Mesodermal cell (in vitro differentiated cells): ENCODE measurements at regions not wholly inside any gene's neighbourhood (a gene's known extent, or its start where the extent isn't known, plus 50 kb on each side); places are given as distances from the start of the nearest gene placed in this dataset.

Experiments used
- H3K27ac ChIP-seq: 2 replicates; pipeline ENCODE4 v1.7.0; 2013; ENCODE audit warnings: mild to moderate bottlenecking, low read depth, low read length, moderate library complexity; ENCODE audit not compliant: severe bottlenecking
- H3K36me3 ChIP-seq: 2 replicates; pipeline ENCODE4 v1.7.1; 2013; ENCODE audit warnings: mild to moderate bottlenecking, low read length, moderate library complexity; ENCODE audit not compliant: control insufficient read depth, insufficient read depth
- H3K4me1 ChIP-seq: one replicate; pipeline ENCODE4 v1.7.1; 2013; ENCODE audit warnings: mild to moderate bottlenecking, low read length; ENCODE audit not compliant: insufficient read depth, control insufficient read depth, poor library complexity, severe bottlenecking
- H3K4me3 ChIP-seq: 2 replicates; pipeline ENCODE4 v1.7.0; 2013; ENCODE audit warnings: low read length, control low read depth, mild to moderate bottlenecking; ENCODE audit not compliant: insufficient read depth, poor library complexity, severe bottlenecking; ENCODE audit errors: extremely low read depth
- H3K9me3 ChIP-seq: 2 replicates; pipeline ENCODE4 v1.7.1; 2013; ENCODE audit warnings: mild to moderate bottlenecking, low read length, moderate library complexity; ENCODE audit not compliant: control insufficient read depth
- WGBS, 2 experiments: methylation state at CpG; one replicate each; pipeline ENCODE4 v1.1.5; 2013; ENCODE audit warnings: missing lambda C conversion rate in 2 of 2; ENCODE audit not compliant: insufficient coverage in 2 of 2; 5-methylcytosine and 5-hydroxymethylcytosine counted together

- no peak overlapping the region for H3K4me3 ChIP-seq
- H3K9me3 ChIP-seq: no peaks in the 10 kb centered on the region
- no peak overlapping the region for H3K27ac ChIP-seq
- H3K4me1 ChIP-seq: no peaks in the 10 kb centered on the region
- no peaks in the 10 kb centered on the region for H3K36me3 ChIP-seq
These were observed 598.5 kb upstream of the PITX2 start for GRCh38 chr4:111221371-111221770.

DNA sequence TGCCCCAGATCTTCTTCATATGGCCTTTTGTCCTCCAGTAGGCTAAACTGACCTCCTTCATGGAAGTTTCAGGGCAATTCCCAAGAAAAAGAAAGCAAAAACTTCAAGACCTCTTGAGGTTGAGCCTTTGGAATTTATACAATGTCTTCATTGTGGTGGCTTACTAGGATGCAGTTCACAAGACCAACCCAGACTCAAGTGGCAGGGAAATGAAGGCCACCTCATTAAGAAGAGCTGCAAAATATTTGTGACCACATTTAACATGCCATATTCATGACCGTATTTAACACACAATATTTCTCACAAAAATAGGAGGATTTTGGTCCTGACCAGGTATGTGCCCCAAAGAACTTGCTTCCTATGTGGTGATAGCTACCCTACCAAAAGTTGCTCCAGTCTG lies 605.5 kb upstream of the PITX2 start:
- WGBS, 2 experiments: 83 to 100% methylated on average over 1 of the region's 1 CpG
- Histone ChIP-seq H3K4me3 (no peak overlapping the region), H3K9me3 (no peaks in the 10 kb centered on the region), H3K36me3 (no peaks in the 10 kb centered on the region), H3K4me1 (no peaks in the 10 kb centered on the region), H3K27ac (no peak overlapping the region)

GRCh38 chr4:111228874-111229273 lies 606.0 kb upstream of the PITX2 start:
- WGBS, 2 experiments: no CpG with 5 or more reads among the region's 1 CpG
- Histone ChIP-seq H3K9me3 (no peaks in the 10 kb centered on the region), H3K36me3 (no peaks in the 10 kb centered on the region), H3K27ac (no peak overlapping the region), H3K4me3 (no peak overlapping the region), H3K4me1 (no peaks in the 10 kb centered on the region)

DNA sequence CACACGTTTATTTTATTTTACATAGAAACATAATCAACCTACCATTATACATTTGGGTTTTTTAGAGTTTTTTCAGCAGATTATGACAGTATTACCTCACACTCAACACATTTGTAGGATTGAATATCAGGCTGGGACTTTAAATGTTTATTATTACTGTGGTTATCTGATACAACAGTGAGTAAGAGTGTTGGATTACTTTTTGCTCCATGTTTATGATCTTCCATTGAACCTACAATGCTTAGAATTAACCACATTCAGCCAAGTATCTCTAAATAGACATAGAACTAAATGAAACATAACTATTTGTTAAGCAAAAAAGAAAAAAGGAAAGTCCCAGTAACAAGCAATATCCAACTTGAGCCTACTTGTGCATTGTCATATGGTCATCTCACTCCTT lies 607.4 kb upstream of the PITX2 start:
- H3K27ac ChIP-seq: no peak overlapping the region
- H3K9me3 ChIP-seq: no peaks in the 10 kb centered on the region
- no CpG with 5 or more reads among the region's 1 CpG for WGBS, 2 experiments

GRCh38 chr4:111231281-111231680 lies 608.4 kb upstream of the PITX2 start:
- Histone ChIP-seq H3K4me1 (no peaks in the 10 kb centered on the region), H3K4me3 (no peak overlapping the region), H3K27ac (no peak overlapping the region), H3K36me3 (no peaks in the 10 kb centered on the region), H3K9me3 (no peaks in the 10 kb centered on the region)
- WGBS, 2 experiments: 85 to 100% methylated on average over 1 of the region's 4 CpGs

More for the DNA sequence above, 607.4 kb upstream of the PITX2 start:
- no peaks in the 10 kb centered on the region for H3K4me1 ChIP-seq
- no peak overlapping the region for H3K4me3 ChIP-seq
- H3K36me3 ChIP-seq: no peaks in the 10 kb centered on the region

- no peaks in the 10 kb centered on the region for H3K4me1 ChIP-seq
- no peaks in the 10 kb centered on the region for H3K9me3 ChIP-seq
- WGBS, 2 experiments: 81% methylated on average over 3 to 4 of the region's 8 CpGs
- no peak overlapping the region for H3K27ac ChIP-seq
- no peaks in the 10 kb centered on the region for H3K36me3 ChIP-seq
- no peak overlapping the region for H3K4me3 ChIP-seq
These were observed 612.1 kb upstream of the PITX2 start for GRCh38 chr4:111234939-111235338.

- WGBS, 2 experiments: 88 to 93% methylated on average over 3 of the region's 5 CpGs
These were observed 641.0 kb upstream of the PITX2 start for GRCh38 chr4:111263836-111264235.

GRCh38 chr4:111266937-111267336 lies 644.1 kb upstream of the PITX2 start:
- H3K36me3 ChIP-seq: no peaks in the 10 kb centered on the region
- peaks cover 7% of the 10 kb centered on the region for H3K4me1 ChIP-seq
- 67 to 79% methylated on average over 2 to 3 of the region's 5 CpGs for WGBS, 2 experiments
- H3K27ac ChIP-seq: no peak overlapping the region
- no peak overlapping the region for H3K4me3 ChIP-seq
- no peaks in the 10 kb centered on the region for H3K9me3 ChIP-seq

More at GRCh38 chr4:111263836-111264235, 641.0 kb upstream of the PITX2 start:
- Histone ChIP-seq H3K4me3 (no peak overlapping the region), H3K27ac (no peak overlapping the region), H3K9me3 (no peaks in the 10 kb centered on the region), H3K36me3 (no peaks in the 10 kb centered on the region), H3K4me1 (no peaks in the 10 kb centered on the region)

GRCh38 chr4:111267786-111268185 lies 644.9 kb upstream of the PITX2 start:
- H3K9me3 ChIP-seq: no peaks in the 10 kb centered on the region
- H3K4me3 ChIP-seq: no peak overlapping the region
- no peaks in the 10 kb centered on the region for H3K36me3 ChIP-seq
- no peak overlapping the region for H3K27ac ChIP-seq
- 83% methylated on average over 2 of the region's 2 CpGs; no CpG with 5 or more reads in 1 of the 2 experiments for WGBS, 2 experiments
- H3K4me1 ChIP-seq: peaks cover 7% of the 10 kb centered on the region

- H3K4me3 ChIP-seq: no peak overlapping the region
- no CpG with 5 or more reads among the region's 2 CpGs for WGBS, 2 experiments
These were observed 646.0 kb upstream of the PITX2 start for GRCh38 chr4:111268769-111269414.

GRCh38 chr4:111269439-111269838 lies 646.6 kb upstream of the PITX2 start:
- Histone ChIP-seq H3K4me1 (peaks cover 7% of the 10 kb centered on the region), H3K9me3 (no peaks in the 10 kb centered on the region), H3K27ac (no peak overlapping the region), H3K4me3 (no peak overlapping the region), H3K36me3 (no peaks in the 10 kb centered on the region)
- WGBS, 2 experiments: 83% methylated on average over 2 of the region's 2 CpGs; no CpG with 5 or more reads in 1 of the 2 experiments

More at GRCh38 chr4:111268769-111269414, 646.0 kb upstream of the PITX2 start:
- Histone ChIP-seq H3K4me1 (peaks cover 7% of the 10 kb centered on the region), H3K36me3 (no peaks in the 10 kb centered on the region), H3K9me3 (no peaks in the 10 kb centered on the region), H3K27ac (no peak overlapping the region)
